HEK293T (cell line): ENCODE measurements at regions not wholly inside any gene's neighbourhood (a gene's known extent, or its start where the extent isn't known, plus 50 kb on each side); places are given as distances from the start of the nearest gene placed in this dataset.

Experiments used
- CTCF ChIA-PET: fragments of 350-600 bp; formaldehyde crosslinking; extraction: SDS; loops from one replicate; lab custom pipeline; 2021; ENCODE audit warnings: antibody characterized with exemption, inconsistent platforms; lab: Yijun Ruan, JAX
- POLR2A ChIA-PET: fragments of 350-600 bp; formaldehyde crosslinking; extraction: SDS; loops from one replicate; lab custom pipeline; 2020; ENCODE audit warnings: antibody characterized with exemption, inconsistent platforms; lab: Yijun Ruan, JAX
- DNase-seq: peaks from one replicate; pipeline ENCODE4 v3.0.0; 2012; ENCODE audit warnings: mixed read lengths; ENCODE audit errors: extremely low spot score
- ARNT ChIP-seq: fragments of 450-650 bp; IDR thresholded peaks from 2 replicates; pipeline ENCODE4 v1.6.1; 2017; ENCODE audit warnings: mild to moderate bottlenecking
- BHLHE40 ChIP-seq: fragments of 450-650 bp; IDR thresholded peaks from 2 replicates; pipeline ENCODE4 v1.6.1; 2016; ENCODE audit warnings: mild to moderate bottlenecking, moderate library complexity, borderline replicate concordance
- CTBP1 ChIP-seq: fragments of 450-650 bp; IDR thresholded peaks from 2 replicates; pipeline ENCODE4 v1.6.1; 2016; ENCODE audit warnings: borderline replicate concordance
- ELF4 ChIP-seq: fragments of 450-650 bp; IDR thresholded peaks from 2 replicates; pipeline ENCODE4 v1.6.1; 2017; ENCODE audit warnings: antibody characterized with exemption
- FOXA1 ChIP-seq: fragments of 450-650 bp; IDR thresholded peaks from 2 replicates; pipeline ENCODE4 v1.6.1; 2016; ENCODE audit warnings: mild to moderate bottlenecking
- FOXK2 ChIP-seq: fragments of 450-650 bp; IDR thresholded peaks from 2 replicates; pipeline ENCODE4 v1.6.1; 2016; ENCODE audit warnings: mild to moderate bottlenecking
- FOXM1 ChIP-seq: fragments of 450-650 bp; IDR thresholded peaks from 2 replicates; pipeline ENCODE4 v1.6.1; 2017; ENCODE audit warnings: mild to moderate bottlenecking, borderline replicate concordance
- HDGF ChIP-seq: fragments of 450-650 bp; IDR thresholded peaks from 2 replicates; pipeline ENCODE4 v1.6.1; 2017; ENCODE audit warnings: antibody characterized with exemption, borderline replicate concordance
- L3MBTL2 ChIP-seq: fragments of 450-650 bp; conservative IDR thresholded peaks from 2 replicates; pipeline ENCODE4 v1.6.1; 2016; ENCODE audit warnings: mild to moderate bottlenecking
- LEF1 ChIP-seq: fragments of 450-650 bp; IDR thresholded peaks from 2 replicates; pipeline ENCODE4 v1.6.1; 2017; ENCODE audit warnings: mild to moderate bottlenecking, borderline replicate concordance
- NFRKB ChIP-seq: fragments of 450-650 bp; IDR thresholded peaks from 2 replicates; pipeline ENCODE4 v1.6.1; 2016; ENCODE audit warnings: mild to moderate bottlenecking, moderate library complexity
- PKNOX1 ChIP-seq: fragments of 450-650 bp; IDR thresholded peaks from 2 replicates; pipeline ENCODE4 v1.6.1; 2016
- SP1 ChIP-seq: fragments of 450-650 bp; IDR thresholded peaks from 2 replicates; pipeline ENCODE4 v1.6.1; 2017
- SUZ12 ChIP-seq: fragments of 450-650 bp; IDR thresholded peaks from 2 replicates; pipeline ENCODE4 v1.6.1; 2016; ENCODE audit warnings: mild to moderate bottlenecking
- TARDBP ChIP-seq: fragments of 450-650 bp; IDR thresholded peaks from 2 replicates; pipeline ENCODE4 v1.6.1; 2016
- ZNF384 ChIP-seq: fragments of 450-650 bp; IDR thresholded peaks from 2 replicates; pipeline ENCODE4 v1.6.1; 2016

GRCh38 chr15:39290711-39291435 lies 290.0 kb upstream of the THBS1 start:
- DNase-seq, result no peak
- ChIA-PET CTCF (no interaction called here), POLR2A (no interaction called here)
- TF ChIP-seq FOXM1 (no peak), LEF1 (no peak), SUZ12 (no peak), L3MBTL2 (no peak), SP1 (no peak), CTBP1 (no peak), NFRKB (no peak), TARDBP (no peak), ELF4 (no peak), ZNF384 (no peak), FOXK2 (no peak), HDGF (no peak), ARNT (no peak), BHLHE40 (no peak), PKNOX1 (no peak)

DNA sequence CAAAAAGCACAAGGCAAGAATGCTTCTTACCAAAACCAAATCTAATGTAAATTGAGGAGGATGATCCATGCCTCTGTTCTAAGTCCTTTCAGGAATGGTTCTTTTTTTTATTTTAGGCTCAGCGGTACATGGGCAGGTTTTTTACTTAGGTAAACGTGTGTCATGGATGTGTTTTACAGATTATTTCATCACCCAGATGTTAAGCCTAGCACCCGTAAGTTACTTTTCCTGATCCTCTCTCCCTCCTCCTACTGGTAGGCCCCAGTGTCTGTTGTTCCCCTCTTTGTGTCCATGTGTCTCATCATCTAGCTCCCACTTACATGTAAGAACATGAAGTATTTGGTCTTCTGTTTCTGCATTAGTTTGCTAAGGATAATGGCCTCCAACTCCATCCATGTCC lies 289.2 kb upstream of the THBS1 start:
- no peak for DNase-seq
- ChIA-PET CTCF (no interaction called here), POLR2A (no interaction called here)
- TF ChIP-seq PKNOX1 (no peak), L3MBTL2 (no peak), ZNF384 (no peak), FOXK2 (no peak), SUZ12 (no peak), FOXM1 (no peak), ELF4 (no peak), FOXA1 (no peak), TARDBP (no peak), LEF1 (no peak), CTBP1 (no peak), NFRKB (no peak), HDGF (no peak), SP1 (no peak), BHLHE40 (no peak), ARNT (no peak)

DNA sequence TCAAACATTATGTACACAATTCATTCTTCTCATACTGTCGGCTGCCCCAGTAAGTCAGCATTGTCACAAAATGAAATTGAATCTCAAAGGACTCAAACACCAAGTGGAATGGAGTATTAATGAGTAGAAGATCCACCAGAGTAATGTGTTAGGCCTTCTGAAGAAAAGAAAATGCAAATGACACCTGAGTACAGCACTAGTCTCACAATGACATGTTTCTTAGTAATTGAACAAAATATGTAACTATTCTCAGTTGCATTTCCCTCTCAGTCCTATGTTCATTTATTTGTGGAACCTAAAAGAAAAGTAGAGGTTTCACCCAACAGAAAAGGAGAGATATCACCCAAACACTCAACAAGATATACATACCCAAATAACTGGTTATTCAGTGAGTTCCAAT lies 283.9 kb upstream of the THBS1 start:
- ChIA-PET POLR2A (no interaction called here), CTCF (no interaction called here)
- TF ChIP-seq L3MBTL2, result no peak
- no peak for TF ChIP-seq PKNOX1
- no peak for TF ChIP-seq TARDBP
- no peak for TF ChIP-seq BHLHE40
- TF ChIP-seq ARNT, result no peak
- DNase-seq, result no peak

GRCh38 chr15:39298271-39298962 lies 282.5 kb upstream of the THBS1 start:
- CTCF ChIA-PET, result no interaction called here
- TF ChIP-seq NFRKB (no peak), FOXK2 (no peak), ARNT (no peak), ELF4 (no peak), BHLHE40 (no peak), SUZ12 (no peak), LEF1 (no peak)
- DNase-seq, result no peak
- POLR2A ChIA-PET, result no interaction called here

- POLR2A ChIA-PET, result no interaction called here
- DNase-seq, result no peak
- CTCF ChIA-PET, result no interaction called here
- TF ChIP-seq HDGF (no peak), NFRKB (no peak), L3MBTL2 (no peak), SP1 (no peak), TARDBP (no peak), FOXK2 (no peak)
Measured at GRCh38 chr15:39299486-39300267, 281.2 kb upstream of the THBS1 start.
